Muscle layer of colon (tissue), 2 donors: ENCODE measurements at regions not wholly inside any gene's neighbourhood (a gene's known extent, or its start where the extent isn't known, plus 50 kb on each side); places are given as distances from the start of the nearest gene placed in this dataset.

Experiments
- H3K27ac ChIP-seq: one replicate; pipeline ENCODE4 v1.7.0; 2013; ENCODE audit warnings: low read depth, mild to moderate bottlenecking, low read length, moderate library complexity
- H3K27me3 ChIP-seq, 2 donors: one replicate each; pipeline ENCODE4 v1.7.0; 2013; ENCODE audit warnings: low read length in 2 of 2, mild to moderate bottlenecking in 2 of 2; ENCODE audit not compliant: insufficient read depth in 2 of 2, control insufficient read depth in 1 of 2
- H3K36me3 ChIP-seq: one replicate; pipeline ENCODE4 v1.7.0; 2013; ENCODE audit warnings: mild to moderate bottlenecking, low read length; ENCODE audit not compliant: insufficient read depth
- H3K4me1 ChIP-seq: one replicate; pipeline ENCODE4 v1.7.0; 2013; ENCODE audit warnings: mild to moderate bottlenecking, low read length; ENCODE audit not compliant: insufficient read depth
- H3K4me3 ChIP-seq, 2 donors: one replicate each; pipeline ENCODE4 v1.7.0; 2013; ENCODE audit warnings: low read length in 2 of 2, low read depth in 1 of 2, mild to moderate bottlenecking in 1 of 2, moderate library complexity in 1 of 2
- H3K9ac ChIP-seq: one replicate; pipeline ENCODE4 v1.7.0; 2013; ENCODE audit warnings: low read length
- H3K9me3 ChIP-seq: one replicate; pipeline ENCODE4 v1.7.0; 2013; ENCODE audit warnings: mild to moderate bottlenecking, low read length
- donor health status: abdominal sarcoma.
- donor health status: Adenocarcinoma of cecum.

- no peaks in the 10 kb centered on the region for H3K36me3 ChIP-seq
- H3K9me3 ChIP-seq, result no peaks in the 10 kb centered on the region
- no peak overlapping the region for H3K4me3 ChIP-seq
- H3K27me3 ChIP-seq, result no peaks in the 10 kb centered on the region
- H3K9ac ChIP-seq, result no peak overlapping the region
- H3K27ac ChIP-seq, result no peak overlapping the region
- no peaks in the 10 kb centered on the region for H3K4me1 ChIP-seq
Measured at GRCh38 chr15:45785897-45786296, 151.1 kb downstream of the SQOR start.

DNA sequence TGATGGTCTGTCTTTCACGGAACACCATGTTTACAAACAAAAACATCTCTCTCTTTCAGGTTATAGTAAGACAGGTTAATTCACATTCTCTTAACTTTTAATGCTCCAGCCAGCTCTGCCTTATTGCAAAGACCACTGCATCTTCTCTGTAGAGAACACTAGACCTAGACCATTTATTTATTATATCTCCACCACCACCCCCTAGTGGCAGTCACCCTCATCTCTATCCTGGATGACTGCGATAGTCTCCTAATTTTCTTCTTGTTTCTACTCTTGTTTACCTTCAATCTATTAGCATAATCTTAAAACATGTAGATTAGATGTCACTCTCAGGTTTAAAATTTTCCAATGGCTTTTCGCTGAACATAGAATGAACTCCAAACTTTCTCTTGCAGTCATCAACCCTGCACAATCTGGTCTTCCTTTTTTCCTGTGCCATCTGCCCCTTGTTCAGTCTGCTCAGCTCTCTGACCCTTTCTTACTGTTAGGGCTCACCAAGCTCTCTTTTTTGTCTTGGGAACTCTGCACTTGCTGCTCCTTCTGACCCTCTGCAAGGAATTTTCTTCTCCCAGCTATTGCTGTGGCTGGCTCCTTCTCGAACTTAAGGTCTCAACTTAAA, 155.6 kb downstream of the SQOR start:
- Histone ChIP-seq H3K9ac (no peak overlapping the region), H3K9me3 (no peaks in the 10 kb centered on the region), H3K4me3 (no peak overlapping the region), H3K27me3 (no peaks in the 10 kb centered on the region), H3K4me1 (no peaks in the 10 kb centered on the region), H3K36me3 (no peaks in the 10 kb centered on the region), H3K27ac (no peak overlapping the region)

DNA sequence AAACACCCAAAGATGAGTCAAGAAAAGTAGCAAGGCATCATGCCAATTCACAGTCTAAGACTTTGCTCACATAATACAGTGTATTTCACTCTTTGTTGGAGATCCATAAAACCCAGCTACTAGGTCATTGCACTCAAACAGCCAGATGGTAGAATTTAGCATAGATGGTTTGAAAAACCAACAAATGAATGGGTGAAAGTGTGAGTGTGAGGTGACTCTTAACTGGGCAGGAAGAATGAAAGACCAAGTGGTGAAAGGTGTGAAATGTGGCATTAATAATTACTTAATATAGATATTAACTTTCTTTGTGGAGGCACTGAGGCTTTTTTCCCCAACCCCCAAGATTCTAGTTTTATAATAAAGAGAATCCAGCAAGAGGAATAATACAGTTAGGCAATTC, 159.5 kb downstream of the SQOR start:
- no peak overlapping the region for H3K27ac ChIP-seq
- H3K9ac ChIP-seq, result no peak overlapping the region
- no peaks in the 10 kb centered on the region for H3K4me1 ChIP-seq
- H3K36me3 ChIP-seq, result no peaks in the 10 kb centered on the region
- no peak overlapping the region for H3K4me3 ChIP-seq
- H3K9me3 ChIP-seq, result no peaks in the 10 kb centered on the region
- no peaks in the 10 kb centered on the region for H3K27me3 ChIP-seq

GRCh38 chr15:45794712-45795439, 160.0 kb downstream of the SQOR start:
- no peak overlapping the region for H3K9ac ChIP-seq
- H3K4me3 ChIP-seq, result no peak overlapping the region
- no peaks in the 10 kb centered on the region for H3K4me1 ChIP-seq
- no peaks in the 10 kb centered on the region for H3K27me3 ChIP-seq
- H3K36me3 ChIP-seq, result no peaks in the 10 kb centered on the region
- no peak overlapping the region for H3K27ac ChIP-seq
- H3K9me3 ChIP-seq, result no peaks in the 10 kb centered on the region

DNA sequence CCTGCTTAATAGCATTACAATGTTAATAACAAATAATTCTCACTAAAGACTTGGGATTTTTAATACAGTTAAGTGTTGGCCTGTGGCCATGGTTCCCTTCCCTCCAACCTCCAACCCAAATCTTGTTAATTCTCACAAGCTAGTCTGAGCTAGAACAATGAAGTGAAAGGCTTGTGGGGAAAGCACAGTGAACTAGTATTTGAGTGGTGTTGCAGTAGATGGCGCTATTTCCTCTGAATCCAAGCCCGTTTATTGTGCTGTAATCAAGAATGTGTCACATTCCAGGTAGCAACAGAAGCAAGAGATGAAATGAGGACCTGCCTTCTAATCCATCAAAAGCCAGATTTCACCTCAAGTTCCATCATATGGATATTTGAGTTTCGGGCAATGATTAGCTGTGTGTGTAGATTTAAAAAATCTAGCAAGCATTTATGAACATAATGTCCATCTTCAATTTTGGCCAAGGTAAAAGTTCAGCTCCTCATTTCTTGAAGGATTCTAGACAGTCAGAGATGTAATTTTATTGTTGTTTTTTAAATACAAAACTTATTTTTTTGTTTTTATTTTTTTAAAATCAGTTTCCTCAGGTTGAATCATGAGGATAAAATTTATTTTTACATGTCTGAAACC, 160.7 kb downstream of the SQOR start:
- no peaks in the 10 kb centered on the region for H3K9me3 ChIP-seq
- H3K4me3 ChIP-seq, result no peak overlapping the region
- H3K36me3 ChIP-seq, result no peaks in the 10 kb centered on the region
- no peak overlapping the region for H3K9ac ChIP-seq
- H3K27ac ChIP-seq, result no peak overlapping the region
- H3K4me1 ChIP-seq, result no peaks in the 10 kb centered on the region
- H3K27me3 ChIP-seq, result no peaks in the 10 kb centered on the region

DNA sequence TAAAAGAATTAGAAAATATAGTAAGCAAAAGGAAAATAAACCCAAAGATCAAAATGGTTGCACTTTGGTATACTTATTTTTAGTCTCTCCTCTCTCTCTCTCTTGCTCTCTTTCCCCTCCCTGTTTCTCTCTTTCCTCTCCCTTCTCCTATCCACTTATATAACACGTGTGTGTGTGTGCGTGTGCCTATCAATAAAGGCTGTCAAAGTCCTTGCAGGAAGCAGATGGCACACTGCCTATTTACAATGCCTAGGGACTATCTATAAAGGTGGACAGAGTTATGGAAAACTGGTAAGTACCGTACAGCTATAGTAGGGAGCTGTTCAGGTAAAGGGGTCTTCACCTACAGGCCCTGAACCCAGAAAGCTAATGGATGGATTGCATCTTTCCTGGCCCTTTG, 161.6 kb downstream of the SQOR start:
- H3K27me3 ChIP-seq, result no peaks in the 10 kb centered on the region
- no peaks in the 10 kb centered on the region for H3K36me3 ChIP-seq
- H3K9ac ChIP-seq, result no peak overlapping the region
- no peaks in the 10 kb centered on the region for H3K4me1 ChIP-seq
- H3K27ac ChIP-seq, result no peak overlapping the region
- H3K9me3 ChIP-seq, result no peaks in the 10 kb centered on the region
- no peak overlapping the region for H3K4me3 ChIP-seq

GRCh38 chr15:45799508-45799907, 164.7 kb downstream of the SQOR start:
- Histone ChIP-seq H3K9me3 (no peaks in the 10 kb centered on the region), H3K27me3 (no peaks in the 10 kb centered on the region), H3K27ac (no peak overlapping the region), H3K4me3 (no peak overlapping the region), H3K4me1 (no peaks in the 10 kb centered on the region), H3K9ac (no peak overlapping the region), H3K36me3 (no peaks in the 10 kb centered on the region)

DNA sequence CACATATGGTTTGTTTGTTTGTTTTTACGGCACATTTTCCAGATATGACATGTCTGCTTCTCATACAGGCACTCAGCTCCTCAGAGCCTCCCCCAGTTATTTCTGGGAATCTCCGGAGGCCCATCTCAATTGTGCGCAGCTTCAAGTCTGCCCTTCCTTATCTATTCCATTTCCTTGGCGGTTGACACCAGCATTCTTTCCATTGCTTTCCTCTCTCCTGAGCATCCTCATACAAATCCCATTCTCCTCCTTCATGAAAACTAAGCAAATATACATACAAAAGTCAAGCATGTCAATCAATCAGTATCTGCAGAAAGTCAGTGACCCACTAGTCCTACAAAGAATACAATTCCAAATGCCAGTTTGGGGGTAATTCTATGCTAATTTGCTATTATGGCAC, 166.7 kb downstream of the SQOR start:
- Histone ChIP-seq H3K4me1 (no peaks in the 10 kb centered on the region), H3K9ac (no peak overlapping the region), H3K9me3 (no peaks in the 10 kb centered on the region), H3K36me3 (no peaks in the 10 kb centered on the region), H3K4me3 (no peak overlapping the region), H3K27ac (no peak overlapping the region), H3K27me3 (no peaks in the 10 kb centered on the region)

DNA sequence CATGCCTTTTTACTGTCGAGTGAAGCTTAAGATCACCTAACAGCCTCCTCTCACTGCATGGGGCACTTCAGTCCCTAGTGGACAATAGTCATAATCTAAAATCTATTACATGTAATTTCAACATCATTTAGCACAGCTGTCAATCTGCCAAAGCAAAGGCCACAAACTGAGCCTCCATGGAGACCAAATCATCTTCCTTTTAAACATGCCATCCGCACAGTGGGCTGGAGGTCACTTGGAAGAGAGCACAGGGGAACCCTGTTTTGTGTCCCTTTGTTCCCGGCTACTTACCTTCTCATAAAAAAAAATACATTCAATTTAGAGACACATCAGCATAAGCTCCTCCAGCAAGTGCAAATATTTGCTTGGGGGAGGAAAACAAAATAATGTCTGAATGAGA, 167.3 kb downstream of the SQOR start:
- no peaks in the 10 kb centered on the region for H3K9me3 ChIP-seq
- H3K27me3 ChIP-seq, result no peaks in the 10 kb centered on the region
- H3K4me1 ChIP-seq, result no peaks in the 10 kb centered on the region
- no peaks in the 10 kb centered on the region for H3K36me3 ChIP-seq
- H3K4me3 ChIP-seq, result no peak overlapping the region
- no peak overlapping the region for H3K27ac ChIP-seq
- H3K9ac ChIP-seq, result no peak overlapping the region

DNA sequence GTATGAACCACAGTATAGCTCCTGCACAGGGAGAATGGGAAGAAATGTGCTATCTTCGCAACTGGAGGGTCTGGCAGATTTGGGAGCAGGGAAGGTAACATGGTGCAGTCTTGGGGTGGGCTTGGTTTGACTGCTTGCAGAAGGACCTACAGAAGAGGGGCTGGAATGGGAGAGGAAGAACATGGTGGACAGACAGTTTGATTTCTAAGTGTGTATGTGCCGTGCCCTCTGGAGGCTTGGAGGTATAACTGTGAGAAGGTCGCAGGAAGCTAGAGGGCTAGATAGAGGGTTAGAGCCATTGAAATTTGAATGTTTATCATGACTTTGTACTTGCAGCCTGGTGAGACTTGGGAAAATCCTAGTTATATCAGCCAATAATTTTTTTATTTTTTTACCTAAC, 169.2 kb downstream of the SQOR start:
- Histone ChIP-seq H3K36me3 (no peaks in the 10 kb centered on the region), H3K9me3 (no peaks in the 10 kb centered on the region), H3K27me3 (no peaks in the 10 kb centered on the region), H3K27ac (no peak overlapping the region), H3K4me1 (no peaks in the 10 kb centered on the region), H3K4me3 (no peak overlapping the region), H3K9ac (no peak overlapping the region)

DNA sequence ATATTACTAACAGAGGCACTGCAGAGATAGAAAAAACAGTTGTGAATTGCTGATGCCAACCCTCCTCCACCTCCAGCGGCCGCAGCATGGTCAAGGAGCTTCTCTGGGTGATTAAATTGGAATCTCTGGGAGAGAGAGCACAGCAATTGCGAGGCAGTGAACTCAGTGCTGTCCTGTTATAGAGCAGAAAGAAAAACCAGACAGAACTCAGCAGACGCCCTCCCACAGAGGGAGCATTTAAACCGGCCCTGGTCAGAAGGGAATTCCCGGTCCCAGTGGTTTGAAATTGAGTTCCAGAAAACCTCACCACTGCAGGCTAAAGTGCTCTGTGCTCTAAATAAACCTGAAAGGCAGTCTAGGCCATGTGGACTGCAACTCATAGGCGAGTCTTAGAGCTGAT, 175.4 kb downstream of the SQOR start:
- Histone ChIP-seq H3K27me3 (no peaks in the 10 kb centered on the region), H3K9me3 (no peaks in the 10 kb centered on the region), H3K4me3 (no peak overlapping the region), H3K9ac (no peak overlapping the region), H3K27ac (no peak overlapping the region), H3K36me3 (no peaks in the 10 kb centered on the region), H3K4me1 (no peaks in the 10 kb centered on the region)

GRCh38 chr15:45812200-45812599, 177.4 kb downstream of the SQOR start:
- H3K36me3 ChIP-seq, result no peaks in the 10 kb centered on the region
- H3K9ac ChIP-seq, result no peak overlapping the region
- no peaks in the 10 kb centered on the region for H3K9me3 ChIP-seq
- H3K27me3 ChIP-seq, result no peaks in the 10 kb centered on the region
- H3K4me3 ChIP-seq, result no peak overlapping the region
- no peak overlapping the region for H3K27ac ChIP-seq
- no peaks in the 10 kb centered on the region for H3K4me1 ChIP-seq
